ENCODE measurements at regions not wholly inside any gene's neighbourhood (a gene's known extent, or its start where the extent isn't known, plus 50 kb on each side); places are given as distances from the start of the nearest gene placed in this dataset.

GRCh38 chr6:95142661-95143335 is 434.5 kb upstream of the MANEA start:
- no peak for DNase-seq (ENCODE audit: low spot score)

GRCh38 chr6:95143408-95144180 is 433.7 kb upstream of the MANEA start:
- no peak for DNase-seq (ENCODE audit: low spot score)

- DNase-seq (ENCODE audit: low spot score), result no peak
Observed at GRCh38 chr6:95145457-95145856, 431.9 kb upstream of the MANEA start.

GRCh38 chr6:95159557-95159956 is 417.8 kb upstream of the MANEA start:
- no peak for DNase-seq (ENCODE audit: low spot score)

- DNase-seq (ENCODE audit: low spot score), result no peak
Observed at GRCh38 chr6:95169775-95170174, 407.6 kb upstream of the MANEA start.

- no peak for DNase-seq (ENCODE audit: low spot score)
Observed at GRCh38 chr6:95175927-95176675, 401.2 kb upstream of the MANEA start.

- DNase-seq (ENCODE audit: low spot score), result no peak
Observed at GRCh38 chr6:95185874-95186273, 391.5 kb upstream of the MANEA start.

GRCh38 chr6:95186710-95187109 is 390.6 kb upstream of the MANEA start:
- DNase-seq (ENCODE audit: low spot score), result no peak

GRCh38 chr6:95197590-95197989 is 379.7 kb upstream of the MANEA start:
- no peak for DNase-seq (ENCODE audit: low spot score)

GRCh38 chr6:95203153-95203754 is 374.1 kb upstream of the MANEA start:
- DNase-seq (ENCODE audit: low spot score), result peak; percentile 61

GRCh38 chr6:95204178-95204577 is 373.2 kb upstream of the MANEA start:
- DNase-seq (ENCODE audit: low spot score), result no peak

- DNase-seq (ENCODE audit: low spot score), result no peak
Observed at GRCh38 chr6:95208621-95209020, 368.7 kb upstream of the MANEA start.

GRCh38 chr6:95209074-95209473 is 368.3 kb upstream of the MANEA start:
- DNase-seq (ENCODE audit: low spot score), result no peak

- no peak for DNase-seq (ENCODE audit: low spot score)
Observed at GRCh38 chr6:95216555-95216954, 360.8 kb upstream of the MANEA start.

GRCh38 chr6:95227351-95227750 is 350.0 kb upstream of the MANEA start:
- DNase-seq (ENCODE audit: low spot score), result no peak

- no peak for DNase-seq (ENCODE audit: low spot score)
Observed at GRCh38 chr6:95228636-95229035, 348.7 kb upstream of the MANEA start.

- DNase-seq (ENCODE audit: low spot score), result no peak
Observed at GRCh38 chr6:95230071-95230740, 347.1 kb upstream of the MANEA start.

- DNase-seq (ENCODE audit: low spot score), result no peak
Observed at GRCh38 chr6:95231416-95231815, 345.9 kb upstream of the MANEA start.

- no peak for DNase-seq (ENCODE audit: low spot score)
Observed at GRCh38 chr6:95232446-95232845, 344.9 kb upstream of the MANEA start.

- no peak for DNase-seq (ENCODE audit: low spot score)
Observed at GRCh38 chr6:95233879-95234278, 343.5 kb upstream of the MANEA start.

GRCh38 chr6:95240514-95240913 is 336.8 kb upstream of the MANEA start:
- no peak for DNase-seq (ENCODE audit: low spot score)

- DNase-seq (ENCODE audit: low spot score), result no peak
Observed at GRCh38 chr6:95242560-95242959, 334.8 kb upstream of the MANEA start.

Data from NAMALWA (cell line).